Activated naive CD4-positive, alpha-beta T cell treated with anti-CD3 and anti-CD28 coated beads for 36 hours (primary cell): ENCODE measurements at regions not wholly inside any gene's neighbourhood (a gene's known extent, or its start where the extent isn't known, plus 50 kb on each side); places are given as distances from the start of the nearest gene placed in this dataset.

ENCODE experiments used
- CTCF ChIA-PET: fragments of 350-600 bp; sonication (Branson Sonifier 250); formaldehyde crosslinking; loops from one replicate; lab custom pipeline; 2021; ENCODE audit warnings: antibody characterized with exemption; lab: Charles Lee
- DNase-seq: peaks from one replicate; pipeline ENCODE4 v3.0.0-alpha.2; 2020
- H3K27ac Mint-ChIP-seq: one replicate; pipeline ENCODE4 v1.8.0; 2021; ENCODE audit warnings: mild to moderate bottlenecking, mixed read lengths
- H3K27me3 Mint-ChIP-seq: one replicate; pipeline ENCODE4 v1.8.0; 2021; ENCODE audit warnings: low read depth, mixed read lengths
- H3K36me3 Mint-ChIP-seq: one replicate; pipeline ENCODE4 v1.8.0; 2021; ENCODE audit warnings: low read depth, mixed read lengths
- H3K4me1 Mint-ChIP-seq: one replicate; pipeline ENCODE4 v1.8.0; 2021; ENCODE audit warnings: low read depth, mixed read lengths
- H3K4me3 Mint-ChIP-seq: one replicate; pipeline ENCODE4 v1.8.0; 2021; ENCODE audit warnings: mild to moderate bottlenecking, moderate library complexity, mixed read lengths
- H3K9me3 Mint-ChIP-seq: one replicate; pipeline ENCODE4 v1.8.0; 2021; ENCODE audit warnings: mixed read lengths
- intact Hi-C: fragments of 100-400 bp; cut with micrococcal nuclease; formaldehyde crosslinking; loops from one replicate; pipeline ENCODE4 v1.15.1; 2023

- intact Hi-C loops: no loop called here
Observed at GRCh38 chr6:22082218-22082617, 214.6 kb downstream of the PRL start.

GRCh38 chr6:22083119-22083518 is 213.7 kb downstream of the PRL start:
- CTCF ChIA-PET: no interaction called here
- intact Hi-C loops: no loop called here
- Mint-ChIP-seq H3K36me3 (no peaks in the 10 kb centered on the region), H3K4me3 (no peak overlapping the region), H3K27ac (no peak overlapping the region), H3K27me3 (no peaks in the 10 kb centered on the region), H3K4me1 (no peaks in the 10 kb centered on the region), H3K9me3 (peaks cover 4% of the 10 kb centered on the region)
- DNase-seq: no peak

More at GRCh38 chr6:22082218-22082617, 214.6 kb downstream of the PRL start:
- Mint-ChIP-seq H3K27me3 (no peaks in the 10 kb centered on the region), H3K4me1 (no peaks in the 10 kb centered on the region), H3K9me3 (peaks cover 4% of the 10 kb centered on the region), H3K4me3 (no peak overlapping the region), H3K27ac (no peak overlapping the region), H3K36me3 (no peaks in the 10 kb centered on the region)
- CTCF ChIA-PET: no interaction called here
- DNase-seq: no peak

DNA sequence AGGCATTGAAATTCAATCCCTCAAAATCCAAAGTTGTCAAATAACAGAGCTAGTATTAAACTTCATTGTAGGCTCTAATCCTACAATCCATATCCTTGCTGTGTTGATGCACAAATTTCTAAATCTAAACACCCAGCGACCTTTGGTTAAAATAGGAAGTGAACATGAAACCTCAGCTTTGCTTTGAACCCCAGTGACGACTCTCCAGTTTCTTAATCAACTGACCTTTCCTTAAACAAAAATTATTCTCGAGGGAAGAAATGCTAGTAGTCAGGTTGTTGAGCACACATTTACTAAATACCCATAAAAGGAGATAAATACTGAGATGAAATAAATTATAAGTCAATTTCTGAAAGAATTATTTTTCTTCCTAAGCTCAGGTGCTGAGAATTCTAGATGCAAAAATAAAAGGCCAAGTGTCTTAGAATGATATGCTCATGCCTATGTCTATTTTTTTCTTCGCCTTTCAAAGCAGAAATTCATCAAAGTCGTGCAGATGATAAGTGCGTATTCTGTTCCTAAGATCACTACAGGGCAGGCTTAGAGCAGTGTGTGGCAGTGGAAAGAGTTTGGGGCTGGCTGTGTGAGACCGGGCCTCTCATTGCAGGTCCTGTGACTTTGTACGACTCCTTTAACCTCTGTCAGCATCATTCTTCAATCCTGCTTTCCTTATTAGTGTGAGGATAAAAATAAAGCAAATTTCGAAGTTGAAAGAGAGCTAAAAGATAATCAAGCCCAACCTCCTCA is 208.7 kb downstream of the PRL start:
- intact Hi-C loops: no loop called here
- CTCF ChIA-PET: no interaction called here
- no peaks in the 10 kb centered on the region for H3K27me3 Mint-ChIP-seq

DNA sequence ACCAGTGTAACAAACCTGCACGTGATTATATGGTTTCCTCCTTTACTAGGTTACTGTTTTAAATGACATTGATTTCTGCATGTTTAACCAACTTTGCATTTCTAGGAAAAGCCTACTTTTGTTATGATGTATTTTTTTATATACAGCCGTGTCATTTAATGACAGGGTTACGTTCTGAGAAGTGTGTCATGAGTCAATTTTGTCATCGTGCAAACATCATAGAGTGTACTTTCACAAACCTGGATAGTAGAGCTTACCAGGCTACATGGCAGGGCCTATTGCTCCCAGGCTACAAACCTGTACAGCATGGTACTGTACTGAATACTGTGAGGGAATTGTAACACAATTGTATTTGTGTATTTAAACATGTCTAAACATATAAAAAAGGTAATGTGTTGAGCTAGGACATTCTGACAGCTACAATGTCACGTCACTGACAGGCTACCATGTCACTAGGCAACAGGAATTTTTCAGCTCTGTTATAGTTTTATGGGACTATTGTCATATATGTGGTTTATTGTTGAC is 205.3 kb downstream of the PRL start:
- intact Hi-C loops: no loop called here
- CTCF ChIA-PET: no interaction called here
- H3K4me3 Mint-ChIP-seq: no peak overlapping the region

More for the DNA sequence above, 208.7 kb downstream of the PRL start:
- Mint-ChIP-seq H3K4me1 (peaks cover 4% of the 10 kb centered on the region), H3K36me3 (no peaks in the 10 kb centered on the region), H3K4me3 (no peak overlapping the region), H3K9me3 (peaks cover 4% of the 10 kb centered on the region), H3K27ac (no peak overlapping the region)
- no peak for DNase-seq

DNA sequence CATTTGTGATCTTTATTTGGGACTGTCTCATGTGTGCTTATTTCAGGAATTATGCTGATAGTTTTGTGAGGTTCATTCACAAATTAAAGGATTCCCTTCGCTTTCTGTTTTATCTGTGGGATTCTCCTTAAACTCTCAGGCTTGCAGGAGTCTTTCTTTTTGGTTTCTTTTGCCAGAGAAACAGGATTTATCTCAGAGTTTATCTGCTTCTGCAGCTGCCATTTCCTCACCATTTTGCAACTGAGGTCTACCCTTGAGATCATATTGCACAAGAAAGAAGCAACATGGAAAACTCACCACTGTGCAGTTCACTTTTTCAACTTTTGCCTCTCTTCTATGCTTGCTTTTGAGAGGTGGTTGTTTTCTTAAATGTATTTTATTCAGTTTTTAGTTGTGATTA is 201.0 kb downstream of the PRL start:
- H3K27me3 Mint-ChIP-seq: no peaks in the 10 kb centered on the region
- intact Hi-C loops: no loop called here
- CTCF ChIA-PET: no interaction called here
- DNase-seq: no peak
- no peaks in the 10 kb centered on the region for H3K4me1 Mint-ChIP-seq
- H3K9me3 Mint-ChIP-seq: no peaks in the 10 kb centered on the region
- H3K27ac Mint-ChIP-seq: no peak overlapping the region
- no peak overlapping the region for H3K4me3 Mint-ChIP-seq
- no peaks in the 10 kb centered on the region for H3K36me3 Mint-ChIP-seq

More for the DNA sequence above, 205.3 kb downstream of the PRL start:
- H3K27me3 Mint-ChIP-seq: no peaks in the 10 kb centered on the region
- no peak overlapping the region for H3K27ac Mint-ChIP-seq
- no peak for DNase-seq
- no peaks in the 10 kb centered on the region for H3K36me3 Mint-ChIP-seq
- H3K9me3 Mint-ChIP-seq: no peaks in the 10 kb centered on the region
- peaks cover 4% of the 10 kb centered on the region for H3K4me1 Mint-ChIP-seq

DNA sequence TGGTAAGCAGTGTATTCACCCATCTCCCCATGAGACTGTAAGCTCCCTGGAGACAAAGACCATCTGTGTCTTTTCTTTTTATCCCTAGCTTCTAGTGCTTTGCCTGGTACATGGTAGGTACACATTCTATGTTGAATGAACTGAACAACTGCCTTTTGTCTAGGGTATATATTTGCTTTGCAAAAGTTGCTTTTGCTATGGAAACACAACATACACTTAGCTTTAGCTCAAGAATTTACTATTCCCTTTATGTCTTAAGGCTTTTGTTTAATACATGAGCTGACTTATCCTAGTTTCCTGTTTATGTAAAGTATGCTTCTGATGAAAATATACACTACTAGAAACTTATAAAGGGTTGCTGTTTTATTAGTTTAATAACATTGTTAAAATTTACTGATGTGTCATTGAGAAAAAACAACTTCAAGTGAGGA is 198.2 kb downstream of the PRL start:
- H3K9me3 Mint-ChIP-seq: peaks cover 4% of the 10 kb centered on the region
- CTCF ChIA-PET: interaction anchor here (1.1 kb wide), 1 partner anchor 8 kb away, joined by 4 read pairs; no protein-coding TSS in a partner anchor

GRCh38 chr6:22099231-22099630 is 197.6 kb downstream of the PRL start:
- no peak for DNase-seq
- CTCF ChIA-PET: interaction anchor here (1.1 kb wide), 1 partner anchor 9 kb away, joined by 4 read pairs; no protein-coding TSS in a partner anchor
- peaks cover 5% of the 10 kb centered on the region for H3K4me1 Mint-ChIP-seq
- no peak overlapping the region for H3K4me3 Mint-ChIP-seq
- H3K9me3 Mint-ChIP-seq: peaks cover 4% of the 10 kb centered on the region
- H3K36me3 Mint-ChIP-seq: no peaks in the 10 kb centered on the region
- no peaks in the 10 kb centered on the region for H3K27me3 Mint-ChIP-seq
- intact Hi-C loops: no loop called here
- H3K27ac Mint-ChIP-seq: no peak overlapping the region

More for the DNA sequence above, 198.2 kb downstream of the PRL start:
- no peak overlapping the region for H3K27ac Mint-ChIP-seq
- intact Hi-C loops: no loop called here
- H3K27me3 Mint-ChIP-seq: no peaks in the 10 kb centered on the region
- H3K4me3 Mint-ChIP-seq: no peak overlapping the region
- no peaks in the 10 kb centered on the region for H3K36me3 Mint-ChIP-seq
- DNase-seq: no peak
- H3K4me1 Mint-ChIP-seq: peaks cover 5% of the 10 kb centered on the region

DNA sequence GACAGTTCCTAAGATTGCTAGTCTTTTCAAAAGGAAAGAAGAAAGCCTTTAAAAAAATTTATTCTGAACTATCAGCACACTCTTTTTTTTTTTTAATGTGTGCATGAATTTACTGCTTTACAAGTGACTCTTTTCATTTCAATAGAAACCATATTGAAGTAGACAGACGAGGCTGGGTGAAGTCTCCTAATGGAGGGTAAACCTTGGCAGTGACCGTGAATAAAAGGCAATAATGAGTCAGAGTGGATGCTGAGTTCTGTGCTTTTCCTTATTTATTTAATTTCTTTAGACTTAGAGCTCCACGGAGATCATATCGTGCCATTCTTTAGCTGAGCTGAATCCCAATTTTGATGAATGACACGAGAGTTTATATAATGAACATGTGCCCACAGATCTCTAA is 196.9 kb downstream of the PRL start:
- H3K4me3 Mint-ChIP-seq: no peak overlapping the region
- H3K27me3 Mint-ChIP-seq: no peaks in the 10 kb centered on the region
- H3K36me3 Mint-ChIP-seq: no peaks in the 10 kb centered on the region
- no peak overlapping the region for H3K27ac Mint-ChIP-seq
- CTCF ChIA-PET: interaction anchor here (1.1 kb wide), 1 partner anchor 10 kb away, joined by 4 read pairs; no protein-coding TSS in a partner anchor
- peaks cover 5% of the 10 kb centered on the region for H3K4me1 Mint-ChIP-seq
- intact Hi-C loops: no loop called here
- no peak for DNase-seq
- peaks cover 4% of the 10 kb centered on the region for H3K9me3 Mint-ChIP-seq

DNA sequence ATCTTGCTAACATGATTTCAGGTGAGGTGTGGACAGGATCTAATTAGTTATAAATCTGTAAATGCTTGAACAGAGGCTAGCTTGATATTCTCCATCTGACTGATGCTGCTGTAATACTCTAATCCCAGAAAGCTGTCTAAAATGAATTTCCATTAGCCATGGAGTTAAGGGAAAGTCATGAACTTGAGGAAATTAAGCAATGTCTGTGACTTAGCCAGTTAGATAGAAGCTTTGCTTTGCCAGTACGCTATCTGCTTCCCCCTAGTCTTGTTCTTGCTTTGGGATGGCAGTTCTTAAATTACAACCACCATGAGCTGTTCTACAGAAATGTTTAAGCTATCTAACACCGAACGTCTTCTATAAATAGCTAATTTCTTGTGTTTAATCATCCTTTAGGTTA is 195.7 kb downstream of the PRL start:
- CTCF ChIA-PET: no interaction called here
- no peak for DNase-seq
- H3K27ac Mint-ChIP-seq: no peak overlapping the region
- peaks cover 5% of the 10 kb centered on the region for H3K4me1 Mint-ChIP-seq
- intact Hi-C loops: no loop called here
- peaks cover 4% of the 10 kb centered on the region for H3K9me3 Mint-ChIP-seq
- no peak overlapping the region for H3K4me3 Mint-ChIP-seq
- no peaks in the 10 kb centered on the region for H3K36me3 Mint-ChIP-seq
- H3K27me3 Mint-ChIP-seq: no peaks in the 10 kb centered on the region

DNA sequence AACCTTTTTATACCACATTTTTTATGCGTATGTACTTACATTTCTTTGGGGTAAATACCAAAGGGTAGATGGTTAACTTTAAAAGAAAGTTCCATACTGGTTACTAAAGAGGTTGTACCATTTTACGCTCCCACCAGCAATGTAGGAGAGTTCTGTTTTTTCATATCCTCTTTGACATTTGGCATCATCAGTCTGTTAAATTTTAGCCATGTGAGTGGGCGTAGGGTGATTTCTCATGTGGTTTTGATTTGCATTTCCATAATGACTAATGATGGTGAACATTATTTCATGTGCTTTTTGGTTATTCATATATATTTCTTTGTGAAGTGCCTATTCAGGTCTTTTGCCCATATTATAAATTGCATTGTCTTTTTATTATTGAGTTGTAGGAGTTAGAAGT is 194.2 kb downstream of the PRL start:
- Mint-ChIP-seq H3K27me3 (no peaks in the 10 kb centered on the region), H3K4me1 (peaks cover 5% of the 10 kb centered on the region), H3K4me3 (no peak overlapping the region), H3K27ac (no peak overlapping the region), H3K9me3 (peaks cover 4% of the 10 kb centered on the region), H3K36me3 (no peaks in the 10 kb centered on the region)
- DNase-seq: peak; percentile 21
- CTCF ChIA-PET: no interaction called here
- intact Hi-C loops: no loop called here

GRCh38 chr6:22106451-22106850 is 190.4 kb downstream of the PRL start:
- Mint-ChIP-seq H3K4me1 (peaks cover 5% of the 10 kb centered on the region), H3K9me3 (peaks cover 4% of the 10 kb centered on the region), H3K4me3 (no peak overlapping the region), H3K27ac (no peak overlapping the region), H3K36me3 (no peaks in the 10 kb centered on the region), H3K27me3 (no peaks in the 10 kb centered on the region)
- CTCF ChIA-PET: interaction anchor here (0.7 kb wide), 1 partner anchor 13 kb away, joined by 3 read pairs; no protein-coding TSS in a partner anchor
- intact Hi-C loops: no loop called here
- no peak for DNase-seq

- H3K4me1 Mint-ChIP-seq: peaks cover 5% of the 10 kb centered on the region
- no peak overlapping the region for H3K4me3 Mint-ChIP-seq
- H3K27ac Mint-ChIP-seq: no peak overlapping the region
- CTCF ChIA-PET: interaction anchor here (0.7 kb wide), 1 partner anchor 13 kb away, joined by 3 read pairs; no protein-coding TSS in a partner anchor
- H3K27me3 Mint-ChIP-seq: no peaks in the 10 kb centered on the region
- H3K9me3 Mint-ChIP-seq: peaks cover 3% of the 10 kb centered on the region
- intact Hi-C loops: no loop called here
- H3K36me3 Mint-ChIP-seq: no peaks in the 10 kb centered on the region
- DNase-seq: no peak
Observed at GRCh38 chr6:22106961-22107360, 189.9 kb downstream of the PRL start.

GRCh38 chr6:22108199-22108598 is 188.6 kb downstream of the PRL start:
- no peaks in the 10 kb centered on the region for H3K36me3 Mint-ChIP-seq
- H3K27ac Mint-ChIP-seq: no peak overlapping the region
- no peaks in the 10 kb centered on the region for H3K27me3 Mint-ChIP-seq
- no peak overlapping the region for H3K4me3 Mint-ChIP-seq
- intact Hi-C loops: no loop called here
- CTCF ChIA-PET: interaction anchor here (0.5 kb wide), 1 partner anchor 1716 kb away, joined by 3 read pairs; no protein-coding TSS in a partner anchor
- no peak for DNase-seq
- H3K9me3 Mint-ChIP-seq: no peaks in the 10 kb centered on the region
- no peaks in the 10 kb centered on the region for H3K4me1 Mint-ChIP-seq
